IMR-90 (cell line): ENCODE measurements at regions not wholly inside any gene's neighbourhood (a gene's known extent, or its start where the extent isn't known, plus 50 kb on each side); places are given as distances from the start of the nearest gene placed in this dataset.

Source experiments
- ATAC-seq: fragments of 200-7000 bp; cut with Tn5 transposase; 2 replicates; pipeline ENCODE4 v1.9.1; 2020; ENCODE audit warnings: low read depth, mild to moderate bottlenecking, moderate library complexity
- BruUV-seq: library from RNA; stranded (reverse); fragments of 400-500 nt; replicated peaks from 2 replicates; lab custom pipeline; 2021; lab: Mats Ljungman, UMichigan
- CTCF ChIA-PET: fragments of 300-600 bp; formaldehyde crosslinking; extraction: SDS; loops from one replicate; lab custom pipeline; 2021; ENCODE audit warnings: antibody characterized with exemption; lab: Yijun Ruan, JAX
- POLR2A ChIA-PET: fragments of 300-600 bp; sonication (Branson Sonifier 250); formaldehyde crosslinking; loops from one replicate; lab custom pipeline; 2022; ENCODE audit warnings: antibody characterized with exemption; ENCODE audit not compliant: unreplicated experiment; lab: Charles Lee
- DNase-seq: peaks from one replicate; pipeline ENCODE4 v3.0.0; 2013
- H2AFZ ChIP-seq: replicated peaks from 2 replicates; pipeline ENCODE3; 2013; ENCODE audit warnings: low read length, mild to moderate bottlenecking; ENCODE audit not compliant: poor library complexity
- H2AK5ac ChIP-seq: 2 replicates; pipeline ENCODE4 v1.6.1; 2013; ENCODE audit warnings: low read depth, low read length, inconsistent platforms
- H2AK9ac ChIP-seq: replicated peaks from 2 replicates; pipeline ENCODE3; 2013; ENCODE audit warnings: mild to moderate bottlenecking, low read depth, low read length, moderate library complexity; ENCODE audit not compliant: poor library complexity
- H2BK120ac ChIP-seq: 2 replicates; pipeline ENCODE4 v1.6.1; 2013; ENCODE audit warnings: low read depth, low read length, inconsistent platforms
- H2BK15ac ChIP-seq: 3 replicates; pipeline ENCODE4 v1.6.1; 2013; ENCODE audit warnings: low read depth, low read length, inconsistent platforms
- H2BK20ac ChIP-seq: 2 replicates; pipeline ENCODE4 v1.6.1; 2013; ENCODE audit warnings: low read depth, mild to moderate bottlenecking, inconsistent platforms, low read length, moderate library complexity
- H2BK5ac ChIP-seq: 2 replicates; pipeline ENCODE4 v1.6.1; 2013; ENCODE audit warnings: mild to moderate bottlenecking, low read depth, low read length, inconsistent platforms; ENCODE audit not compliant: poor library complexity, severe bottlenecking
- H3K14ac ChIP-seq: replicated peaks from 2 replicates; pipeline ENCODE4 v1.6.1; 2013; ENCODE audit warnings: low read depth, low read length, inconsistent platforms
- H3K18ac ChIP-seq: 2 replicates; pipeline ENCODE4 v1.6.1; 2013; ENCODE audit warnings: low read depth, low read length, control low read depth
- H3K23ac ChIP-seq: 2 replicates; pipeline ENCODE4 v1.6.1; 2013; ENCODE audit warnings: low read depth, low read length, inconsistent platforms
- H3K27ac ChIP-seq: 2 replicates; pipeline ENCODE4 v1.5.1; 2013; ENCODE audit warnings: mild to moderate bottlenecking, control low read depth, low read length; ENCODE audit not compliant: insufficient read depth
- H3K27me3 ChIP-seq: 2 replicates; pipeline ENCODE4 v1.6.1; 2013; ENCODE audit warnings: low read length; ENCODE audit not compliant: control insufficient read depth, insufficient read depth
- H3K36me3 ChIP-seq: 2 replicates; pipeline ENCODE4 v1.6.1; 2013; ENCODE audit warnings: low read length, mixed read lengths; ENCODE audit not compliant: control insufficient read depth, insufficient read depth
- H3K4ac ChIP-seq: 2 replicates; pipeline ENCODE4 v1.6.1; 2013; ENCODE audit warnings: low read depth, low read length, inconsistent platforms
- H3K4me1 ChIP-seq: 2 replicates; pipeline ENCODE4 v1.6.1; 2013; ENCODE audit warnings: low read length, mixed read lengths; ENCODE audit not compliant: control insufficient read depth, insufficient read depth
- H3K4me2 ChIP-seq: 2 replicates; pipeline ENCODE4 v1.6.1; 2013; ENCODE audit warnings: low read depth, mild to moderate bottlenecking, control low read depth, low read length, moderate library complexity
- H3K4me3 ChIP-seq: 2 replicates; pipeline ENCODE4 v1.5.1; 2013; ENCODE audit warnings: low read depth, mild to moderate bottlenecking, control low read depth, low read length, moderate library complexity; ENCODE audit not compliant: insufficient read depth
- H3K56ac ChIP-seq: 2 replicates; pipeline ENCODE4 v1.6.1; 2013; ENCODE audit warnings: low read length, inconsistent platforms; ENCODE audit not compliant: insufficient read depth; ENCODE audit errors: extremely low read depth
- H3K79me1 ChIP-seq, 2 experiments: 2 replicates each; pipeline ENCODE4 v1.6.1; 2013; ENCODE audit warnings: low read length in 2 of 2, inconsistent platforms in 1 of 2, low read depth in 1 of 2
- H3K9ac ChIP-seq: 2 replicates; pipeline ENCODE4 v1.6.1; 2013; ENCODE audit warnings: low read depth, low read length, control low read depth
- H3K9me1 ChIP-seq: 2 replicates; pipeline ENCODE4 v1.6.1; 2013; ENCODE audit warnings: low read length, inconsistent platforms; ENCODE audit not compliant: insufficient read depth
- H3K9me3 ChIP-seq: 2 replicates; pipeline ENCODE4 v1.6.1; 2013; ENCODE audit warnings: low read length; ENCODE audit not compliant: control insufficient read depth, insufficient read depth
- H4K20me1 ChIP-seq: 2 replicates; pipeline ENCODE4 v1.6.1; 2013; ENCODE audit warnings: low read length, inconsistent platforms; ENCODE audit not compliant: insufficient read depth
- H4K5ac ChIP-seq: 2 replicates; pipeline ENCODE4 v1.6.1; 2013; ENCODE audit warnings: mild to moderate bottlenecking, low read depth, low read length, control low read depth
- H4K8ac ChIP-seq, 2 experiments: 2 replicates each; pipeline ENCODE4 v1.6.1; 2013; ENCODE audit warnings: low read depth in 2 of 2, low read length in 2 of 2, control low read depth in 1 of 2, inconsistent platforms in 1 of 2
- H4K91ac ChIP-seq: 2 replicates; pipeline ENCODE4 v1.6.1; 2013; ENCODE audit warnings: low read depth, low read length, inconsistent platforms; ENCODE audit not compliant: insufficient read depth
- FOS ChIP-seq: fragments of 150-350 bp; IDR thresholded peaks from 2 replicates; pipeline ENCODE4 v1.6.1; 2016; ENCODE audit warnings: low read depth, low read length
- MAZ ChIP-seq: IDR thresholded peaks from 2 replicates; pipeline ENCODE4 v1.6.1; 2012; ENCODE audit warnings: low read depth, mild to moderate bottlenecking, low read length, improper control_type of control experiment, moderate library complexity, borderline replicate concordance
- MXI1 ChIP-seq: IDR thresholded peaks from 2 replicates; pipeline ENCODE4 v1.6.1; 2012; ENCODE audit warnings: low read depth, mild to moderate bottlenecking, low read length, moderate library complexity, borderline replicate concordance
- RAD21 ChIP-seq: IDR thresholded peaks from 2 replicates; pipeline ENCODE4 v1.6.1; 2012; ENCODE audit warnings: low read length, improper control_type of control experiment
- RCOR1 ChIP-seq: IDR thresholded peaks from 2 replicates; pipeline ENCODE4 v1.6.1; 2012; ENCODE audit warnings: mild to moderate bottlenecking, low read length, improper control_type of control experiment; ENCODE audit not compliant: insufficient replicate concordance
- WGBS, 2 experiments: methylation state at CpG; one replicate each; pipeline versions ENCODE4 v1.1.5 to v1.1.7; 2013; ENCODE audit warnings: missing lambda C conversion rate in 2 of 2; ENCODE audit not compliant: insufficient read length in 1 of 2; ENCODE audit errors: extremely low coverage in 2 of 2; 5-methylcytosine and 5-hydroxymethylcytosine counted together
- dilution Hi-C: fragments of 300-500 bp; cut with HindIII; formaldehyde crosslinking; loops from one replicate; pipeline ENCODE4 v1.14.3; 2018; ENCODE audit warnings: low sequenced_read_pairs; ENCODE audit not compliant: unreplicated experiment
- in situ Hi-C: fragments of 300-500 bp; cut with MboI; formaldehyde crosslinking; loops from 3 replicates; pipeline ENCODE4 v1.14.3; 2019; ENCODE audit warnings: low sequenced_read_pairs, inconsistent platforms, mixed read lengths
- intact Hi-C: fragments of 100-400 bp; cut with micrococcal nuclease; formaldehyde crosslinking; loops from 2 replicates; pipeline ENCODE4 v1.10.0; 2022
- TF ChIP-seq, protein P1 (sequence below): fragments of 150-350 bp; IDR thresholded peaks from 2 replicates; pipeline ENCODE4 v1.6.1; 2016; ENCODE audit warnings: low read depth, mild to moderate bottlenecking, low read length, moderate library complexity, borderline replicate concordance

DNA sequence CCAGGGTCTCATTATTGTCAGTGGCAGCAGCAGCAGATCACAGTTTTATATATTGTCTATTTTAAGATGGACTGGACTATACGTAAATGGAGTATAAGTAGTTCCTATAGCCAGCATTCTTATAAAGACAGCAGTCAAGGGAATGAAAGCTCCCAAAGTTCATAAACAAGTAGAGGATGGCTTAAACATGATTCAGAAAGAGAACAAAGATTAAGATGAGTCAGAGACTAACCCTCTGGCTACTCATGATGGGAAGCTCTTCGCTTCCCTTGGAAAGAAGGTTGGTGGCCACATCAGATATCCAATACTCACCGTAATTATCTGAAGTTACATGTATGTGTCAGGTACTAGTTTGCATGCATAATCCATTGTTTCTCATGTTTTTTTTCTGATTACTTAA is 277.0 kb downstream of the INHBA start:
- Histone ChIP-seq H3K9me1 (peaks cover 3% of the 10 kb centered on the region; the same call in 1 of the 2 replicates), H4K8ac (peak overlapping the region; percentile 32 to 93; a peak in 2 of 4 replicates), H4K91ac (no peak overlapping the region), H2BK15ac (peak overlapping the region; percentile 90; the same call in 2 of the 3 replicates), H2AFZ (no peak overlapping the region), H2BK20ac (peak overlapping the region; percentile 99), H3K14ac (peak overlapping the region; percentile 96; the same call in 1 of the 2 replicates), H2AK9ac (no peak overlapping the region), H3K79me1 (no peaks in the 10 kb centered on the region; a peak in 1 of 4 replicates), H3K4me3 (no peak overlapping the region), H3K23ac (peak overlapping the region; percentile 60; the same call in 1 of the 2 replicates), H4K20me1 (no peaks in the 10 kb centered on the region), H3K4me1 (peaks cover 11% of the 10 kb centered on the region), H2AK5ac (0 out of 2 replicates have a peak overlapping the region, but pooled peaks have one; percentile 90), H3K27me3 (no peaks in the 10 kb centered on the region), H3K4ac (peak overlapping the region; percentile 93; the same call in 1 of the 2 replicates), H2BK5ac (peak overlapping the region; percentile 88), H3K27ac (no peak overlapping the region; the same call in 1 of the 2 replicates), H3K4me2 (peak overlapping the region; percentile 66; the same call in 1 of the 2 replicates), H3K9me3 (no peaks in the 10 kb centered on the region), H3K56ac (peak overlapping the region; percentile 44; the same call in 1 of the 2 replicates), H3K36me3 (no peaks in the 10 kb centered on the region), H3K9ac (no peak overlapping the region), H2BK120ac (peak overlapping the region; percentile 98), H3K18ac (peak overlapping the region; percentile 82; the same call in 1 of the 2 replicates), H4K5ac (peak overlapping the region; percentile 8; the same call in 1 of the 2 replicates)
- TF ChIP-seq RCOR1 = peak; percentile 44
- no peak for TF ChIP-seq MXI1
- peak; percentile 85 for TF ChIP-seq FOS
- TF ChIP-seq, protein P1, sequence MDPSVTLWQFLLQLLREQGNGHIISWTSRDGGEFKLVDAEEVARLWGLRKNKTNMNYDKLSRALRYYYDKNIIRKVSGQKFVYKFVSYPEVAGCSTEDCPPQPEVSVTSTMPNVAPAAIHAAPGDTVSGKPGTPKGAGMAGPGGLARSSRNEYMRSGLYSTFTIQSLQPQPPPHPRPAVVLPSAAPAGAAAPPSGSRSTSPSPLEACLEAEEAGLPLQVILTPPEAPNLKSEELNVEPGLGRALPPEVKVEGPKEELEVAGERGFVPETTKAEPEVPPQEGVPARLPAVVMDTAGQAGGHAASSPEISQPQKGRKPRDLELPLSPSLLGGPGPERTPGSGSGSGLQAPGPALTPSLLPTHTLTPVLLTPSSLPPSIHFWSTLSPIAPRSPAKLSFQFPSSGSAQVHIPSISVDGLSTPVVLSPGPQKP = no peak
- peak; percentile 12; the same call in 1 of the 2 replicates for TF ChIP-seq RAD21
- TF ChIP-seq MAZ = no peak
- intact Hi-C loops (loop anchor here (5.0 kb wide), 1 partner anchor 271 kb away; no protein-coding TSS in a partner anchor), dilution Hi-C loops (no loop called here), in situ Hi-C loops (no loop called here)
- no CpG with 5 or more reads among the region's 3 CpGs for WGBS, 2 experiments
- CTCF ChIA-PET = interaction anchor here (0.6 kb wide), 1 partner anchor 111 kb away, joined by 5 read pairs; no protein-coding TSS in a partner anchor
- ATAC-seq (peak; percentile 90), DNase-seq (peak; percentile 92)
- POLR2A ChIA-PET = no interaction called here
- BruUV-seq = no TSS peak
